GM18505 (cell line): ENCODE measurements at regions not wholly inside any gene's neighbourhood (a gene's known extent, or its start where the extent isn't known, plus 50 kb on each side); places are given as distances from the start of the nearest gene placed in this dataset.
"Not testable (repeated sequence)": the region's sequence is repeated elsewhere in the genome, so short reads cannot be mapped to it uniquely, and the experiment has no call there.

Source experiments
- ATAC-seq: cut with Tn5 transposase; IDR thresholded peaks from one replicate; pipeline ENCODE4 v1.9.1; 2021; ENCODE audit not compliant: unreplicated experiment
- POLR2A ChIP-seq: IDR thresholded peaks from 4 replicates; pipeline ENCODE4 v1.6.1; 2011; ENCODE audit warnings: borderline replicate concordance; ENCODE audit not compliant: insufficient read depth, insufficient read length; ENCODE audit errors: extremely low read depth

- TF ChIP-seq POLR2A: no peak
- ATAC-seq: no peak
Observed at GRCh38 chr7:12028508-12028907, 182.6 kb upstream of the TMEM106B start.

GRCh38 chr7:12030116-12030515 lies 181.0 kb upstream of the TMEM106B start:
- TF ChIP-seq POLR2A: no peak
- ATAC-seq: no peak

- ATAC-seq: no peak
- TF ChIP-seq POLR2A: no peak
Observed at GRCh38 chr7:12031186-12031585, 179.9 kb upstream of the TMEM106B start.

GRCh38 chr7:12031638-12032037 lies 179.5 kb upstream of the TMEM106B start:
- ATAC-seq: no peak

GRCh38 chr7:12032146-12032545 lies 178.9 kb upstream of the TMEM106B start:
- no peak for ATAC-seq
- no peak for TF ChIP-seq POLR2A

More at GRCh38 chr7:12031638-12032037, 179.5 kb upstream of the TMEM106B start:
- no peak for TF ChIP-seq POLR2A

GRCh38 chr7:12043457-12043856 lies 167.6 kb upstream of the TMEM106B start:
- not testable (repeated sequence) for ATAC-seq

- ATAC-seq: no peak
- TF ChIP-seq POLR2A: no peak
Observed at GRCh38 chr7:12052211-12052610, 158.9 kb upstream of the TMEM106B start.

- ATAC-seq: no peak
- TF ChIP-seq POLR2A: no peak
Observed at GRCh38 chr7:12053561-12053960, 157.5 kb upstream of the TMEM106B start.

GRCh38 chr7:12054830-12055229 lies 156.3 kb upstream of the TMEM106B start:
- no peak for TF ChIP-seq POLR2A
- no peak for ATAC-seq

- TF ChIP-seq POLR2A: no peak
- no peak for ATAC-seq
Observed at GRCh38 chr7:12056381-12056780, 154.7 kb upstream of the TMEM106B start.

GRCh38 chr7:12056977-12057376 lies 154.1 kb upstream of the TMEM106B start:
- ATAC-seq: no peak
- TF ChIP-seq POLR2A: no peak

GRCh38 chr7:12062062-12062461 lies 149.0 kb upstream of the TMEM106B start:
- ATAC-seq: no peak
- no peak for TF ChIP-seq POLR2A

GRCh38 chr7:12064586-12065127 lies 146.4 kb upstream of the TMEM106B start:
- ATAC-seq: no peak
- no peak for TF ChIP-seq POLR2A

GRCh38 chr7:12066004-12066403 lies 145.1 kb upstream of the TMEM106B start:
- no peak for ATAC-seq

GRCh38 chr7:12066521-12066920 lies 144.6 kb upstream of the TMEM106B start:
- TF ChIP-seq POLR2A: no peak
- peak; percentile 37 for ATAC-seq

More at GRCh38 chr7:12066004-12066403, 145.1 kb upstream of the TMEM106B start:
- TF ChIP-seq POLR2A: no peak

- peak; percentile 69 for ATAC-seq
- no peak for TF ChIP-seq POLR2A
Observed at GRCh38 chr7:12067156-12067831, 143.8 kb upstream of the TMEM106B start.

GRCh38 chr7:12069757-12070156 lies 141.3 kb upstream of the TMEM106B start:
- no peak for TF ChIP-seq POLR2A
- ATAC-seq: no peak
